GM21367 (cell line): ENCODE measurements at regions not wholly inside any gene's neighbourhood (a gene's known extent, or its start where the extent isn't known, plus 50 kb on each side); places are given as distances from the start of the nearest gene placed in this dataset.
"Not testable (repeated sequence)": the region's sequence is repeated elsewhere in the genome, so short reads cannot be mapped to it uniquely, and the experiment has no call there.

Experiments used
- ATAC-seq: cut with Tn5 transposase; IDR thresholded peaks from one replicate; pipeline ENCODE4 v1.9.1; 2021; ENCODE audit not compliant: unreplicated experiment

DNA sequence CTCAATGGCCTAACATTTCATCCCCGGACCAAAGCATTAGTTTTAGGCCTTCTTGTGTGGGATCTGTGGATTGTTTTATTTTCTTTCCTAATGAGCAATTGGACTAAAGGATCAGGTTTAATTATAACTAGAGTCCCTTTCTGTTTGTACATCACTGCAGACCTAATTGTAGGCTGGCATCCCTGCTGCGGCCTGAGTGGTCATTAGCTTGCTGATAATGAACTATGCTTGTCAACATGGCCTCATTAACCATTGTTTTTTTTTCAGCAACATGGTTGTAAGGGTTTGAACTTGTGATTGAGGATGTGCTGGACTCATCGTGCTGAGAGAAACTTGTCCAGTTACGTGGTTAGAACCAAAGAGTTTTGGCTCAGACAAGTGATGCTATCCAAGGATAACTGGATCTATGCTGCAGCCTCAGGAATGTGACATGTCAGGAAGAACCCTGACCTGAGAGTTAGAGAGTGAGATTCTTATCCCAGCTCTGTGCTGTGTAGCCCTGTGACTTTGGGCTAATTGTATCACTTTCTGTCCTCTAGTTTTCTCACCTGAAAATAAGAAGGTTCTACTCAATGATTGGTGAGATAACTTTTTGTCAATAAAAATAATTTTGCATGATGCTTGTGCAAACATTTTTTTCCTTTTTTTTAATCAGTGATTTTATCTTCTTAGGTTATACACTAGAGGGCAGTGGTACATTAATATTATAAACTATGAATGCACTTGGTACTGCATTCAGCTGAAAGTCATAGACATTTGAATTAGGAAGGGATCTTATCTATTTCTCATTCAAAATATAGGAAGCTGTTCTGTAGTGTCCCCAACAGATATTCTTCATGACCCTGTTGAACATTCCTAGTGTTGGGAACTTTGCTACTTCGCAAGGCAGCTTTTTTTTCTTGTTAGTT lies 140.9 kb downstream of the RNF144B start:
- ATAC-seq, result no peak

- ATAC-seq, result no peak
These were observed 143.1 kb downstream of the RNF144B start for GRCh38 chr6:18530201-18530600.

- no peak for ATAC-seq
These were observed 145.0 kb downstream of the RNF144B start for GRCh38 chr6:18532139-18532538.

GRCh38 chr6:18533793-18534192 lies 146.6 kb downstream of the RNF144B start:
- ATAC-seq, result no peak

DNA sequence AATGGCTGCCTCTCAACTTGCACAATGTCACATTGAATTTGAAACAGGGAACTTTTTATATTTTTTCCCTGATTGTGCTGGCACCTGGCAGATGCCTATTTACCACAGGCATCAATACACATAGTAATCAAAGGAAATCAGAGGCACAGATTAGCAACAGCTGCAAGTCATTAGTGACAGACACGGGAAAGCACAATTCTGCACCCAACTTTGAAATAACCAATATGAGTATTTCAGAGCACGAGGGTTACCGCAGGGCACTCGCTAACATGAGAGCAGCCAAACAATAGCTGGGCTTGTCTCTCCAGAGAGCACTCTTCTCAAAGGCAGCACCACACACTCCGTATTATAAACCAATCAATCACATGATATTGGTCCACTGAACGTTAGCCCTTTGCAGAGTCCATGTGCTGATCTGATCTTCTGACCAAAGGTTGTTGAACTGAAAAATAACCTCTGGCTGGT lies 149.5 kb downstream of the RNF144B start:
- ATAC-seq, result no peak

DNA sequence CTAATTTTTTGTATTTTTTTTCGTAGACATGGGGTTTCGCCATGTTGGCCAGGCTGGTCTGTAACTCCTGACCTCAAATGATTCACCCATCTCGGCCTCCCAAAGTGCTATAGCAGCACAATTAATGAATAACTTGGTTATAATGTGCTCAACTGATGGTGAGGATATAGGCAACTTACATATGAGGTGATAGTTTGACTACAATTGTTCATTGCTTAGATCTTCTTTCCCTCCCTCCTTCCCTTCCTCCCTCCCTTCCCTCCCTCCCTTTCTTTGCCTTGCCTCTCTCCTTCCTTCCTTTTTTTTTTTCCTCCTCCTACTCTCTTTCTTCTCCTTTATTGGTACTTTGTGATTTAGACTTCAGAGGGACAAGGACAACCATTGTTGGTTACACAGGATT lies 151.2 kb downstream of the RNF144B start:
- ATAC-seq, result no peak

- ATAC-seq, result no peak
These were observed 155.9 kb downstream of the RNF144B start for GRCh38 chr6:18543051-18543450.

DNA sequence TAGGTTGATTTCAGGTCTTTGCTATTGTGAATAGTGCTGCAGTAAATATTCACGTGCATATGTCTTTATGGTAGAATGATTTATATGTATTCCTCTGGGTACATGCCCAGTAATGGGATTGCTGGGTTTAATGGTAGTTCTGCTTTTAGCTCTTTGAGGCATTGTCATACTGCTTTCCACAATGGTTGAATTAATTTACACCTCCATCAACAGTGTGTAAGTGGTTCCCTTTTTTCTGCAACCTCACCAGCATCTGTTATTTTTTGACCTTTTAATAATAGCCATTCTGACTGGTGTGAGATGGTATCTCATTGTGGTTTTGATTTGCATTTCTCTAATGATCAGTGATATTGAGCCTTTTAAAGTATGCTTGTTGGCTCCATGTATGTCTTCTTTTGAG lies 158.0 kb downstream of the RNF144B start:
- ATAC-seq, result not testable (repeated sequence)

DNA sequence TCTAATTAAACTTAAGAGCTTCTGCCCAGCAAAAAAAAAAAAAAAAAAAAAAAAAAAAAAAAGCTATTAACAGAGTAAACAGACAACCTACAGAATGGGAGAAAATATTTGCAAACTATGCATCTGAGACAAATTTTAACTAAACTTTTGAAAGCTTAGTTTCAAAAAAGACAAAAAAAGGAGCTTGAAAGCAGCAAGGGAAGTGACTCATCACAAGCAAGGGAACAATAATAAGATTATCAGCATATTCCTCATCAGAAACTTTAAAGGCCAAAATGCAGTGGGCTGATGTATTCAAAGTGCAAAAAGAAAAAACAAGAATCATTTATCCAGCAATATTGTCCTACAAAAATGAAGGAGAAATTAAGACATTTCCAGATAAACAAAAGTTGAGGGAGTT lies 158.6 kb downstream of the RNF144B start:
- no peak for ATAC-seq

GRCh38 chr6:18550119-18550518 lies 163.0 kb downstream of the RNF144B start:
- ATAC-seq, result no peak

- no peak for ATAC-seq
These were observed 164.1 kb downstream of the RNF144B start for GRCh38 chr6:18551228-18551627.

DNA sequence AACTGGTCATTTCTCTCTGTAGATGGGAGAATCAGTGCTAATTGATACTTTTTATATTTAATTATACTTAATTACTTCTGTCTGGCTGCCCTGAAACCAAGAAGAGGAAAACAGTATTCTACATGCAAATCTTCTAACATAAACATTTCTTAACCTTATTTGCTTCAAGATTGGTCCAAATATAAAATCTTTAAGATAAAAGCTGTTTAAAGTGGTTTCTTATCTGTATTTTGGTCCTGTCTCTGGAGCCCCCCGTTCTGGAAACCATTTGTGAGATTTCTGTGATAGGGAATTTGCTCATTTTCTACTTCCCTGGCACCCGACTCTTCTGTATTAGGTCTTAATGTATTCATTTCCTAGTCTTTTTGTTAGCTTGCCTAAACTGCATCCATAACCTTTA lies 168.6 kb downstream of the RNF144B start:
- no peak for ATAC-seq

GRCh38 chr6:18561037-18561750 lies 174.0 kb downstream of the RNF144B start:
- no peak for ATAC-seq

DNA sequence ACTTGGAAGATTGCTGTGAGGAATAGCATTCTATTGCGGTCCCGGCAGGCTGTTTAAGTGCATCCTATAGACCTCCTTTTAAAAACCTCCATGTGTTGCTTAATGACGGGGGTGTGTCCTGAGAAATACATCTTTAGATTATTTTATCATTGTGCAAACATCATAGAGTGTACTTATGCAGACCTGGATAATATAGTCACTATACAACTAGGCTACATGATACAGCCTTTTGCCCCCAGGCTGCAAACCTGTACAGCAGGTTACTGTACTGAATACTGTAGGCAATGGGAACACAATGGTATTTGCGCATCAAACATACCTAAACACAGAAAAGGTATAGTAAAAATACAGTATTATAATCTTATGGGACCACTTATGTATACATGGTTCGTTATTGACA lies 175.6 kb downstream of the RNF144B start:
- ATAC-seq, result no peak

GRCh38 chr6:18564775-18565174 lies 177.6 kb downstream of the RNF144B start:
- no peak for ATAC-seq

DNA sequence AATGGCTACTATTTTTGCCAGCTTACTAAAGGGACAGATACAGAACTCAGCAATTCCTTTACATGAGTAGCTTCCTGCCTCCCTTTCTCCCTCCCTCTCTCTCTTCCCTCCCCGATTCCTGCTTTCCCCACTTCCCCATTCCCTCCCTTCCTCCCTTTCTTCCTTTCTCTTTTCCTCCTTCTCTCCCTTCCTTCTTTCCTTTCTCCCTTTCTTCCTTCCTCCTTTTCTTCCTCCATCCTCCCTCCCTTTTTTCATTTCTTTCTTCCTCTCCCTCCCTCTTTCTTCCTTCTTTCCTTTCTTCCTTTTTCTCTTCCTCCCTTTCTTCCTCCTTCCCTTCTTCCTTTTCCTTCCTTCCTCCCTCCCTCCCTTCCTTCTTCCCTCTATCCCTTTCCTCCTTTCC lies 178.1 kb downstream of the RNF144B start:
- ATAC-seq, result no peak

- no peak for ATAC-seq
These were observed 180.2 kb downstream of the RNF144B start for GRCh38 chr6:18567380-18567779.

DNA sequence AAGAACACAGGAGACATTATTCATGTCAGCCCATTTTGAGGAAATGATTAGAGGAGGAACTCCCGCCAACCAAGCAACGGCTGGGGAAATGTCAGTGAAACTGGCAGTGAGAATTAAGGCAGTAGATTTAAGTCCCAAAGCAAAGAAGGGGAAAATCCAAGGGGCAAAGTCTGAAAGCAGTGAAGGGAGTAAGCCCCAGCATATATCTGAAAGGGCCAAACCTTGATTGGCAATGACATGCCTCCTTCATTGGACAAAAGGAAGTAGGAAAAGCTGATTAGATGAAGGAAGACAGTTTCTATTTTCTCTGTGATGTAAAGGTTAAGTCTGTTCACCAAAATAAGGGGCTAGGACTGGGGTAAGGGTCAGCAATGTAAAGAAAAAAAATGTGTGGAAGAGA lies 190.3 kb downstream of the RNF144B start:
- no peak for ATAC-seq

DNA sequence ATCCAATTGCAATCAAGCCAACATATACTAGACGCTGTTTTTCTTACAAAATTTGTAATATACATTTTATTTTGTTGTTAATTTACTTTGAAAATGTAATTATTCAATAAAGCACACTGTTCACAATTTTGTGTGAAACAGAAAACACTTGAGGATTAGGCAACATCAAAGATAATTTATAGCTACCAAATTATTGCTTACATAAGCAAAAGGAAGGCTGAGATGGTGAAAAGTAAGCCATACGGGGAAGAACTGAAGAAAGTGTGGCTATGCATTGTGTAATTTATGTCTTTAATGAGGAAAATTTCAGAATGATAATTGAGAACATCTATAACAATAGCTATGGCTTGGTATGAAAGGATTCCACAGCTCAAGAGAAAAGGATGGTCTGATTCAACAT lies 192.0 kb downstream of the RNF144B start:
- ATAC-seq, result no peak

GRCh38 chr6:18579869-18580268 lies 192.7 kb downstream of the RNF144B start:
- ATAC-seq, result no peak

- no peak for ATAC-seq
These were observed 197.2 kb downstream of the RNF144B start for GRCh38 chr6:18584372-18584771.

- no peak for ATAC-seq
These were observed 198.0 kb downstream of the RNF144B start for GRCh38 chr6:18585032-18585573.
